Smooth muscle cell (in vitro differentiated cells): ENCODE measurements at regions not wholly inside any gene's neighbourhood (a gene's known extent, or its start where the extent isn't known, plus 50 kb on each side); places are given as distances from the start of the nearest gene placed in this dataset.

Experiments
- DNase-seq: peaks from one replicate; lab custom pipeline; 2025; ENCODE audit not compliant: unreplicated experiment; lab: John Stamatoyannopoulos, UW
- H2AFZ ChIP-seq: fragments of 200-600 bp; sonication (generic); 2 replicates; pipeline ENCODE4 v1.6.0; 2016; ENCODE audit warnings: antibody characterized with exemption, low read depth, mild to moderate bottlenecking
- H3F3A ChIP-seq: fragments of 200-600 bp; sonication (generic); 2 replicates; pipeline ENCODE4 v1.6.0; 2017; ENCODE audit warnings: antibody characterized with exemption, low read depth
- H3K27ac ChIP-seq: fragments of 200-600 bp; sonication (generic); 2 replicates; pipeline ENCODE4 v1.5.1; 2016; ENCODE audit warnings: low read depth, mild to moderate bottlenecking
- H3K27me3 ChIP-seq: fragments of 200-600 bp; sonication (generic); 2 replicates; pipeline ENCODE4 v1.6.1; 2016; ENCODE audit warnings: low read depth, mild to moderate bottlenecking
- H3K36me3 ChIP-seq: fragments of 200-600 bp; sonication (generic); 2 replicates; pipeline ENCODE4 v1.5.1; 2016; ENCODE audit warnings: low read depth
- H3K4me1 ChIP-seq: fragments of 200-600 bp; sonication (generic); 2 replicates; pipeline ENCODE4 v1.5.1; 2016; ENCODE audit warnings: low read depth
- H3K4me2 ChIP-seq: fragments of 200-600 bp; sonication (generic); 2 replicates; pipeline ENCODE4 v1.6.0; 2016; ENCODE audit warnings: mild to moderate bottlenecking
- H3K4me3 ChIP-seq: fragments of 200-600 bp; sonication (generic); 2 replicates; pipeline ENCODE4 v1.5.1; 2016; ENCODE audit warnings: mild to moderate bottlenecking
- H3K79me2 ChIP-seq: fragments of 200-600 bp; sonication (generic); 2 replicates; pipeline ENCODE4 v1.6.0; 2016; ENCODE audit warnings: low read depth, mild to moderate bottlenecking
- H3K9ac ChIP-seq: fragments of 200-600 bp; sonication (generic); 2 replicates; pipeline ENCODE4 v1.6.0; 2016; ENCODE audit warnings: low read depth
- H3K9me3 ChIP-seq: fragments of 200-600 bp; sonication (generic); replicated peaks from 2 replicates; pipeline ENCODE4 v1.5.1; 2016; ENCODE audit warnings: low read depth
- H4K20me1 ChIP-seq: fragments of 200-600 bp; sonication (generic); 2 replicates; pipeline ENCODE4 v1.6.0; 2016; ENCODE audit warnings: low read depth
- WGBS: methylation state at CpG from one replicate; pipeline ENCODE4 v1.1.7; 2016; ENCODE audit warnings: low lambda C conversion rate; 5-methylcytosine and 5-hydroxymethylcytosine counted together
- TF ChIP-seq, protein P1 (sequence below): fragments of 200-600 bp; sonication (generic); IDR thresholded peaks from 2 replicates; pipeline ENCODE4 v1.5.1; 2017; ENCODE audit warnings: borderline replicate concordance, mild to moderate bottlenecking, antibody characterized with exemption; ENCODE audit not compliant: insufficient read depth, poor library complexity, severe bottlenecking

GRCh38 chrX:42585842-42586621 lies 191.9 kb downstream of the PPP1R2C start:
- WGBS, result 88% methylated on average over 2 of the region's 2 CpGs
- Histone ChIP-seq H2AFZ (no peak overlapping the region), H3K27me3 (no peaks in the 10 kb centered on the region), H3K79me2 (no peaks in the 10 kb centered on the region), H4K20me1 (no peaks in the 10 kb centered on the region), H3F3A (no peaks in the 10 kb centered on the region), H3K4me2 (no peak overlapping the region), H3K27ac (no peak overlapping the region), H3K4me3 (no peak overlapping the region), H3K36me3 (no peaks in the 10 kb centered on the region), H3K4me1 (no peaks in the 10 kb centered on the region), H3K9me3 (no peaks in the 10 kb centered on the region), H3K9ac (no peak overlapping the region)
- TF ChIP-seq, protein P1, sequence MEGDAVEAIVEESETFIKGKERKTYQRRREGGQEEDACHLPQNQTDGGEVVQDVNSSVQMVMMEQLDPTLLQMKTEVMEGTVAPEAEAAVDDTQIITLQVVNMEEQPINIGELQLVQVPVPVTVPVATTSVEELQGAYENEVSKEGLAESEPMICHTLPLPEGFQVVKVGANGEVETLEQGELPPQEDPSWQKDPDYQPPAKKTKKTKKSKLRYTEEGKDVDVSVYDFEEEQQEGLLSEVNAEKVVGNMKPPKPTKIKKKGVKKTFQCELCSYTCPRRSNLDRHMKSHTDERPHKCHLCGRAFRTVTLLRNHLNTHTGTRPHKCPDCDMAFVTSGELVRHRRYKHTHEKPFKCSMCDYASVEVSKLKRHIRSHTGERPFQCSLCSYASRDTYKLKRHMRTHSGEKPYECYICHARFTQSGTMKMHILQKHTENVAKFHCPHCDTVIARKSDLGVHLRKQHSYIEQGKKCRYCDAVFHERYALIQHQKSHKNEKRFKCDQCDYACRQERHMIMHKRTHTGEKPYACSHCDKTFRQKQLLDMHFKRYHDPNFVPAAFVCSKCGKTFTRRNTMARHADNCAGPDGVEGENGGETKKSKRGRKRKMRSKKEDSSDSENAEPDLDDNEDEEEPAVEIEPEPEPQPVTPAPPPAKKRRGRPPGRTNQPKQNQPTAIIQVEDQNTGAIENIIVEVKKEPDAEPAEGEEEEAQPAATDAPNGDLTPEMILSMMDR, result no peak
- DNase-seq, result no peak

- WGBS, result 94% methylated on average over 3 of the region's 3 CpGs
- Histone ChIP-seq H3K4me1 (no peaks in the 10 kb centered on the region), H3K9me3 (no peaks in the 10 kb centered on the region), H3K79me2 (no peaks in the 10 kb centered on the region), H4K20me1 (no peaks in the 10 kb centered on the region), H3K36me3 (no peaks in the 10 kb centered on the region), H3K27ac (no peak overlapping the region), H3K9ac (no peak overlapping the region), H3F3A (no peaks in the 10 kb centered on the region), H2AFZ (no peak overlapping the region), H3K4me3 (no peak overlapping the region), H3K4me2 (no peak overlapping the region), H3K27me3 (no peaks in the 10 kb centered on the region)
- TF ChIP-seq, protein P1, result no peak
- no peak for DNase-seq
These were observed 200.0 kb downstream of the PPP1R2C start for GRCh38 chrX:42577936-42578470.

DNA sequence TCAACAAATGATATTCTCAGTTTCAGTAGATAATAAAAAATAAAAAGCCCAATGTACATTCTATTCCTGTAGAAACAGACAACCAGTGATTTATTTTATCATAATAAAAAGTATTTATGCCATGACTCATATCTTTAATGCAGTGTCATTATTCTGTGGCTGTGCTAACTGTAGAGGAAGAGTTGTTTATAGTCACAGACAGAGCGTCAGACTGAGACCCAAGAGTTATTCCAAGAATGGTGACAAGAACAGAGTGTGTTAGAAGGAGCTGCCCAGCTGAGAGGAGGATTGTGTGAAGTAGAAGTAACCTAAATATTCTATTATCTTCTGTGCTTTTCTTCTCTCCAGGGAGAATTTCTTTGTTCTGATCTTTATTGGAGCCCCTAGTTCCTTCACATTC lies 210.7 kb downstream of the PPP1R2C start:
- H3K9ac ChIP-seq, result no peak overlapping the region
- 29% methylated on average over 1 of the region's 1 CpG for WGBS
- H3K4me1 ChIP-seq, result no peaks in the 10 kb centered on the region
- no peaks in the 10 kb centered on the region for H3K36me3 ChIP-seq
- H3K9me3 ChIP-seq, result no peaks in the 10 kb centered on the region
- no peak overlapping the region for H3K4me2 ChIP-seq
- H3K27ac ChIP-seq, result no peak overlapping the region
- H3F3A ChIP-seq, result no peaks in the 10 kb centered on the region
- no peaks in the 10 kb centered on the region for H3K79me2 ChIP-seq
- H4K20me1 ChIP-seq, result no peaks in the 10 kb centered on the region
- no peak for DNase-seq
- TF ChIP-seq, protein P1, result no peak
- H3K27me3 ChIP-seq, result no peaks in the 10 kb centered on the region
- H2AFZ ChIP-seq, result no peak overlapping the region
- H3K4me3 ChIP-seq, result no peak overlapping the region

DNA sequence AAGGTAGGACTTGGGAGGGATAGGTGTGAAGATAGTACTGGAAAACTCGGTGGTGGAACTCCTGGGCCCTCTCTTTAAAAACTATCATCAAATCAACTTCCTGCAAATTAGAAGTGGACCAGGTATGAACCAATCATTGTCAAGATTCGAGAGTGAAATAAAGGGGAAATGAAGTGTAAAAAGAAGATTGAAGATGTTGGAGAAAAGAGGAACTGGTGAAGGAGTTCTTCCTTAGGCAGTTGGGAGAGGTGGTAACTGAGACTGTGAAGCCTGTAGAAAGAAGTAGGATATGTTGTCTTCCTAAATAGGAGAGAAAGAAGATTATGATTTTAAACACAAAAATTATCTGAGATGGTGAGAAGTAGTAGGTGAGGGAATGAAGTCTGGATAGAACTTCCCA lies 212.2 kb downstream of the PPP1R2C start:
- Histone ChIP-seq H3F3A (no peaks in the 10 kb centered on the region), H3K9ac (no peak overlapping the region), H3K4me3 (no peak overlapping the region), H4K20me1 (no peaks in the 10 kb centered on the region), H3K9me3 (no peaks in the 10 kb centered on the region), H3K27me3 (no peaks in the 10 kb centered on the region), H3K79me2 (no peaks in the 10 kb centered on the region), H3K36me3 (no peaks in the 10 kb centered on the region), H3K4me2 (no peak overlapping the region), H2AFZ (no peak overlapping the region), H3K27ac (no peak overlapping the region), H3K4me1 (no peaks in the 10 kb centered on the region)
- TF ChIP-seq, protein P1, result no peak
- DNase-seq, result no peak
- WGBS, result 81% methylated on average over 2 of the region's 2 CpGs
